Astrocyte (in vitro differentiated cells and primary cell): ENCODE measurements at regions not wholly inside any gene's neighbourhood (a gene's known extent, or its start where the extent isn't known, plus 50 kb on each side); places are given as distances from the start of the nearest gene placed in this dataset.

Source experiments
- DNase-seq: peaks from one replicate; pipeline ENCODE4 v3.0.0-alpha.2; 2010; ENCODE audit warnings: low read depth
- FAIRE-seq: peaks from 2 replicates; lab custom pipeline; 2011; peaks lifted over from hg19 to GRCh38; lab: Jason Lieb, UNC
- H2AFZ ChIP-seq: 2 replicates; pipeline ENCODE4 v1.6.0; 2012; ENCODE audit warnings: low read depth, low read length, inconsistent platforms
- H3K27ac ChIP-seq: 2 replicates; pipeline ENCODE4 v1.5.1; 2011; ENCODE audit warnings: low read depth, low read length, inconsistent platforms
- H3K27me3 ChIP-seq: 2 replicates; pipeline ENCODE4 v1.6.0; 2011; ENCODE audit warnings: low read length, inconsistent platforms; ENCODE audit not compliant: insufficient read depth
- H3K36me3 ChIP-seq: 2 replicates; pipeline ENCODE4 v1.5.1; 2011; ENCODE audit warnings: low read length, inconsistent platforms; ENCODE audit not compliant: insufficient read depth
- H3K4me1 ChIP-seq: 2 replicates; pipeline ENCODE4 v1.5.1; 2011; ENCODE audit warnings: low read length, inconsistent platforms; ENCODE audit not compliant: insufficient read depth
- H3K4me2 ChIP-seq: 2 replicates; pipeline ENCODE4 v1.6.0; 2012; ENCODE audit warnings: low read length, inconsistent platforms
- H3K4me3 ChIP-seq: 2 replicates; pipeline ENCODE4 v1.5.1; 2011; ENCODE audit warnings: low read depth, mild to moderate bottlenecking, low read length, inconsistent platforms; ENCODE audit not compliant: insufficient read depth
- H3K79me2 ChIP-seq: 2 replicates; pipeline ENCODE4 v1.6.0; 2012; ENCODE audit warnings: mild to moderate bottlenecking, low read length, inconsistent platforms; ENCODE audit not compliant: insufficient read depth
- H3K9ac ChIP-seq: 2 replicates; pipeline ENCODE4 v1.6.0; 2012; ENCODE audit warnings: mild to moderate bottlenecking, low read length, inconsistent platforms
- H3K9me3 ChIP-seq: 2 replicates; pipeline ENCODE4 v1.5.1; 2012; ENCODE audit warnings: low read depth, mild to moderate bottlenecking, low read length, inconsistent platforms; ENCODE audit not compliant: insufficient read depth
- H4K20me1 ChIP-seq: 2 replicates; pipeline ENCODE4 v1.6.0; 2012; ENCODE audit warnings: low read length, inconsistent platforms; ENCODE audit not compliant: insufficient read depth
- H3K27ac Mint-ChIP-seq: one replicate; pipeline ENCODE4 v1.8.0; 2021; ENCODE audit warnings: mild to moderate bottlenecking, mixed read lengths; ENCODE audit not compliant: unreplicated experiment
- H3K27me3 Mint-ChIP-seq: one replicate; pipeline ENCODE4 v1.8.0; 2021; ENCODE audit warnings: low read depth, mixed read lengths; ENCODE audit not compliant: unreplicated experiment
- H3K36me3 Mint-ChIP-seq: one replicate; pipeline ENCODE4 v1.8.0; 2021; ENCODE audit warnings: low read depth, mixed read lengths; ENCODE audit not compliant: unreplicated experiment
- H3K4me1 Mint-ChIP-seq: one replicate; pipeline ENCODE4 v1.8.0; 2021; ENCODE audit warnings: low read depth, mixed read lengths; ENCODE audit not compliant: unreplicated experiment
- H3K4me3 Mint-ChIP-seq: one replicate; pipeline ENCODE4 v1.8.0; 2021; ENCODE audit warnings: mild to moderate bottlenecking, moderate library complexity, mixed read lengths; ENCODE audit not compliant: unreplicated experiment
- H3K9me3 Mint-ChIP-seq: one replicate; pipeline ENCODE4 v1.8.0; 2021; ENCODE audit warnings: mild to moderate bottlenecking, mixed read lengths; ENCODE audit not compliant: unreplicated experiment
- EZH2 ChIP-seq: IDR thresholded peaks from 2 replicates; pipeline ENCODE4 v1.6.1; 2012; ENCODE audit warnings: mild to moderate bottlenecking, low read length, inconsistent platforms; ENCODE audit not compliant: insufficient read depth
- TF ChIP-seq, protein P1 (sequence below): IDR thresholded peaks from 2 replicates; pipeline ENCODE4 v1.5.1; 2011; ENCODE audit warnings: low read depth, mild to moderate bottlenecking, inconsistent platforms, low read length, moderate library complexity; ENCODE audit not compliant: insufficient read depth

DNA sequence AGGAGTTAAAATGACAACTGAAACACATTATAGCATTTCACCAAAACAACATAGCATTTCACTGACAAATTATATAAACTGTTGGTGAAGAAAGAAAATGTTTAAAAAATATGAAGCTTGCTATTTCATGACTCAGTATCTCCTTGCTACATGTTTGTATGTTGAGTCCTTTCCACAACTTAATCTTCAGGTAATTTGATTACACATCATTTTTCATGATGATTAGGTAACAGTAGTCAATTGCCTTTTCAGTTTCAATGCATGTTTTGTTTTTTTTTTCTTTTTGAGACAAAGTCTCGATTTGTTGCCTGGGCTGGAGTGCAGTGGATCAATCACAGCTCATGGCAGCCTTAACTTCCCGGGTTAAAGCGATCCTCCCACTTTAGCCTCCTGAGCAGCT is 177.8 kb upstream of the PMFBP1 start:
- Mint-ChIP-seq H3K36me3 (peaks cover 2% of the 10 kb centered on the region), H3K27me3 (no peaks in the 10 kb centered on the region), H3K4me3 (no peak overlapping the region), H3K4me1 (no peaks in the 10 kb centered on the region), H3K27ac (no peak overlapping the region), H3K9me3 (no peaks in the 10 kb centered on the region)
- Histone ChIP-seq H3K9ac (no peak overlapping the region), H3K27ac (no peak overlapping the region), H3K9me3 (no peaks in the 10 kb centered on the region), H3K4me3 (no peak overlapping the region), H3K36me3 (no peaks in the 10 kb centered on the region), H2AFZ (no peak overlapping the region), H3K4me1 (no peaks in the 10 kb centered on the region), H3K79me2 (no peaks in the 10 kb centered on the region), H3K27me3 (no peaks in the 10 kb centered on the region), H3K4me2 (no peak overlapping the region), H4K20me1 (no peaks in the 10 kb centered on the region)
- no peak for TF ChIP-seq EZH2
- TF ChIP-seq, protein P1, sequence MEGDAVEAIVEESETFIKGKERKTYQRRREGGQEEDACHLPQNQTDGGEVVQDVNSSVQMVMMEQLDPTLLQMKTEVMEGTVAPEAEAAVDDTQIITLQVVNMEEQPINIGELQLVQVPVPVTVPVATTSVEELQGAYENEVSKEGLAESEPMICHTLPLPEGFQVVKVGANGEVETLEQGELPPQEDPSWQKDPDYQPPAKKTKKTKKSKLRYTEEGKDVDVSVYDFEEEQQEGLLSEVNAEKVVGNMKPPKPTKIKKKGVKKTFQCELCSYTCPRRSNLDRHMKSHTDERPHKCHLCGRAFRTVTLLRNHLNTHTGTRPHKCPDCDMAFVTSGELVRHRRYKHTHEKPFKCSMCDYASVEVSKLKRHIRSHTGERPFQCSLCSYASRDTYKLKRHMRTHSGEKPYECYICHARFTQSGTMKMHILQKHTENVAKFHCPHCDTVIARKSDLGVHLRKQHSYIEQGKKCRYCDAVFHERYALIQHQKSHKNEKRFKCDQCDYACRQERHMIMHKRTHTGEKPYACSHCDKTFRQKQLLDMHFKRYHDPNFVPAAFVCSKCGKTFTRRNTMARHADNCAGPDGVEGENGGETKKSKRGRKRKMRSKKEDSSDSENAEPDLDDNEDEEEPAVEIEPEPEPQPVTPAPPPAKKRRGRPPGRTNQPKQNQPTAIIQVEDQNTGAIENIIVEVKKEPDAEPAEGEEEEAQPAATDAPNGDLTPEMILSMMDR, result no peak
- DNase-seq (no peak), FAIRE-seq (no peak)

GRCh38 chr16:72332926-72333325 is 161.0 kb upstream of the PMFBP1 start:
- no peak for FAIRE-seq
- no peak overlapping the region for H3K27ac Mint-ChIP-seq
- no peak overlapping the region for H3K4me3 Mint-ChIP-seq

DNA sequence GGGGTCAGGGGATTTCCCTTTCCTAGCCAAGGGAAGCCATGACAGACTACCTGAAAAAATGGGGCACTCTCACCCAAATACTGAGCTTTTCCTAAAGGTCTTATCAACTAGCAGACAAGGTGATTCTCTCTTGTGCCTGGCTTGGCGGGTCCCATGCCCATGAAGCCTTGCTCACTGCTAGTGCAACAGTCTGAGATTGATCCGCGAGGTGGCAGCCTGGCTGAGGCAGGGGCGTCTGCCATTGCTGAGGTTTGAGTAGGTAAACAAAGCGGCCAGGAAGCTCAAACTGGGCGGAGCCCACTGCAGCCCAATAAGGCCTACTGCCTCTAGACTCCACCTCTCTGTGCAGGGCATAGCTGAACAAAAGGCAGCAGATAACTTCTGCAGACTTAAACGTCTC is 152.6 kb upstream of the PMFBP1 start:
- Mint-ChIP-seq H3K9me3 (peaks cover 16% of the 10 kb centered on the region), H3K27me3 (no peaks in the 10 kb centered on the region), H3K4me1 (no peaks in the 10 kb centered on the region), H3K27ac (no peak overlapping the region), H3K4me3 (no peak overlapping the region), H3K36me3 (peaks cover 24% of the 10 kb centered on the region)
- DNase-seq (no peak), FAIRE-seq (no peak)
- H3K79me2 ChIP-seq, result no peaks in the 10 kb centered on the region
- TF ChIP-seq, protein P1, result no peak
- no peak for TF ChIP-seq EZH2
- no peaks in the 10 kb centered on the region for H3K27me3 ChIP-seq
- H3K27ac ChIP-seq, result no peak overlapping the region
- H3K4me3 ChIP-seq, result no peak overlapping the region
- H3K4me2 ChIP-seq, result no peak overlapping the region
- H3K9me3 ChIP-seq, result peaks cover 7% of the 10 kb centered on the region
- no peaks in the 10 kb centered on the region for H3K4me1 ChIP-seq
- H2AFZ ChIP-seq, result no peak overlapping the region
- no peaks in the 10 kb centered on the region for H4K20me1 ChIP-seq
- H3K9ac ChIP-seq, result no peak overlapping the region
- H3K36me3 ChIP-seq, result no peaks in the 10 kb centered on the region

More at GRCh38 chr16:72332926-72333325, 161.0 kb upstream of the PMFBP1 start:
- Histone ChIP-seq H2AFZ (no peak overlapping the region), H4K20me1 (no peaks in the 10 kb centered on the region), H3K4me2 (no peak overlapping the region), H3K9ac (no peak overlapping the region), H3K36me3 (no peaks in the 10 kb centered on the region), H3K4me1 (no peaks in the 10 kb centered on the region), H3K9me3 (no peaks in the 10 kb centered on the region), H3K79me2 (no peaks in the 10 kb centered on the region), H3K27ac (no peak overlapping the region), H3K4me3 (no peak overlapping the region), H3K27me3 (no peaks in the 10 kb centered on the region)
- TF ChIP-seq, protein P1, result no peak
- no peak for TF ChIP-seq EZH2
- H3K9me3 Mint-ChIP-seq, result peaks cover 13% of the 10 kb centered on the region
- H3K36me3 Mint-ChIP-seq, result peaks cover 14% of the 10 kb centered on the region
- no peak for DNase-seq
- no peaks in the 10 kb centered on the region for H3K4me1 Mint-ChIP-seq
- no peaks in the 10 kb centered on the region for H3K27me3 Mint-ChIP-seq
